HG03175 (cell line): ENCODE measurements at regions not wholly inside any gene's neighbourhood (a gene's known extent, or its start where the extent isn't known, plus 50 kb on each side); places are given as distances from the start of the nearest gene placed in this dataset.
"Not testable (repeated sequence)": the region's sequence is repeated elsewhere in the genome, so short reads cannot be mapped to it uniquely, and the experiment has no call there.

Experiments used
- ATAC-seq: cut with Tn5 transposase; IDR thresholded peaks from one replicate; pipeline ENCODE4 v1.9.1; 2021; ENCODE audit warnings: mild to moderate bottlenecking, moderate library complexity; ENCODE audit not compliant: unreplicated experiment

DNA sequence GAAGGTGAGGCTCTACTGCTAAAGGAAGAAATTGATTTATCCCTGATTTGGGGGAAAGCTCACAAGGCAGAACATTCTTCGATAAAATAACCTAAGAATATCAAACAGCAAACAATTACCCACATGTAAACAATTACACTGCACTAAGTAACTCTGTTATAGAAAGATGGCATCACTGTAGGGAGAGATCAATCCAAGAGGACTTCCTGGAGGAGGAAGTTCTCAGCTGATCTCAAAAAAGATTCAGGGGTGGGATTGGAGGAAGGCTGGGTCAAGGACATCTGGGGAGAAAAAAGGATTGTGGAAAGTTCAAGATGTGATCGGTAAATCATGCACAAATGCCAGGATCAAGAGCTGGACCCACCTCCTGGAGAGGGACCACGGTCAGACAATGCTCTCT is 361.0 kb upstream of the SULF2 start:
- ATAC-seq, result no peak

DNA sequence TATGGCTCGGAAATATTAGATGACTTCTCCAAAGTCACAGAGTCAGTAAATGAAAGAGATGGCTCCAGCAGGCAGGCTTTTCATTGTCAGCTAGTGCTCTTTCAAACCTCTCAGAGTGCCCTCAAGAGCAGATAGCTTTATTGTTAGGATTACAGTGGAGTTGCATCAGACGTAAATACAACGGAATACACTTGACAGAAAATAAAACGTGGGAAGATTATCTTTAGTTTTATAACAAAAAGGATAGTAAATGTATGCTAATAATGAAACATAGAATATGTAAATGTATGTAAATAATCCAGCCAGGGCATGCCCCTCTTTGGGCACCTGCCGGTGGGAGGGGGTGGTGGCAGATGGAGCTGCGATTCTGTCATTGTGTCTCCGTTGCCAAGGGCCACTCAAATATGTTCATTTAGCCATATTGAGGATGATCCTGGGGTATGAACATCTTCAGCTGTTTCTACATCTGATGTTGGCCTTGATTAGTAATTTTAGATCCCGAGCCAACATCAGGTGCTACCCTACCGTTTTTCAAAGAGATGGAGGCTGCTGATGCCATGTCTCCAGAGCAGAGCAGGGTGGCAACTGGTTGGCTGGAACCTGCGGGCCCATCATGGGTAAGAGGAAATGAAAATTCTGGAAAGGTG is 358.3 kb upstream of the SULF2 start:
- ATAC-seq, result no peak

DNA sequence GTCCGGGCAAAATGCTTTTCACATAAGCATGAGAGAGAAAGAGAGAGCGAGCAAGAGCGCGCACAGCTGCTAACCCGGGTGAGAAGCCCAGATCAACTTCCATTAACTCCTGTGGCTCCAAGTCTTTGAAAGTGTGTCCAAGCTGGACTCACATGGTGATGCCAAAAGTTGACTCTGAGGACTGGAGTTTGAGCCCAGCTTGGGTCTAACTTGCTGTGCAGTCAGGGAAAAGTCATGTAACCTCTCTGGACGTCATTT is 357.2 kb upstream of the SULF2 start:
- ATAC-seq, result no peak

DNA sequence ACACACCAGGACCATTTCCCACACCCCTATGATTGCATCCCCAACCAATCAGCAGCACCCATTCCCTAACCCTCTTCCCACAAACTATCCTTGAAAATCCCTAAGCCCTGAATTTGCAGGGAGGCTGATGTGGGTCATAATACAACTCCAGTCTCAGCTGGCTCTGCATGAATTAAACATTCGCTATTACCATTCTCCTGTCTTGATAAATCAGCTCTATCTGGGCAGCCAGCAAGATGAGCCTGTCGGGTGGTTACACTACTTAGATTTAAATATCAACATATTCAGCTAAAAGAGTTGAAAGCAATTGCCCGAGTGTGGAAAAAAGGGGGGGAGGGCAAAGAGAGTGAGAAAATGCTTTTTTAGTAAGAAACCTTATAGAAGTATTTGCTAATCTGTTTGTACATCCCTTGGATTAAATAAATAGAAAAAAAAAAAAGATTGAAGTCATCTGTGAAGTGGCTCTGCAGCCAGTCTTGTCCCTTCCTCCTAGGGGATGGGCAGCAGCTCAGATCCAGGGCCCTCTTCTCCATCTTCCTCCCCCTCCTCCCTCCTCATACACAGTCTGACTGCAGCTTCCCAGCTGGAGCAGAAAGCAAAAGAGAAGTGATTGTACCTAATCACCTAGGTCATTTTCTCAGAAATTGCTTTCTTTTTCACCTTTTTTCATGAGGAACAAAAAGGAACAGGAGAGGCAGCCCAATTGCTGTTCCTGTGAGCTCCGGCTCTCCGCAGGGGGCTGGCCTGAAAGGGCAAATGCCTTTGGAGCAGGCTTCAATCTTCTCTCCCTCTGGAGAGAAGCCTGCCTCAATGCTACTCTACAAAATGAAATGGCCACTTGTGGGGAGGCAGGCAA is 356.6 kb upstream of the SULF2 start:
- no peak for ATAC-seq

DNA sequence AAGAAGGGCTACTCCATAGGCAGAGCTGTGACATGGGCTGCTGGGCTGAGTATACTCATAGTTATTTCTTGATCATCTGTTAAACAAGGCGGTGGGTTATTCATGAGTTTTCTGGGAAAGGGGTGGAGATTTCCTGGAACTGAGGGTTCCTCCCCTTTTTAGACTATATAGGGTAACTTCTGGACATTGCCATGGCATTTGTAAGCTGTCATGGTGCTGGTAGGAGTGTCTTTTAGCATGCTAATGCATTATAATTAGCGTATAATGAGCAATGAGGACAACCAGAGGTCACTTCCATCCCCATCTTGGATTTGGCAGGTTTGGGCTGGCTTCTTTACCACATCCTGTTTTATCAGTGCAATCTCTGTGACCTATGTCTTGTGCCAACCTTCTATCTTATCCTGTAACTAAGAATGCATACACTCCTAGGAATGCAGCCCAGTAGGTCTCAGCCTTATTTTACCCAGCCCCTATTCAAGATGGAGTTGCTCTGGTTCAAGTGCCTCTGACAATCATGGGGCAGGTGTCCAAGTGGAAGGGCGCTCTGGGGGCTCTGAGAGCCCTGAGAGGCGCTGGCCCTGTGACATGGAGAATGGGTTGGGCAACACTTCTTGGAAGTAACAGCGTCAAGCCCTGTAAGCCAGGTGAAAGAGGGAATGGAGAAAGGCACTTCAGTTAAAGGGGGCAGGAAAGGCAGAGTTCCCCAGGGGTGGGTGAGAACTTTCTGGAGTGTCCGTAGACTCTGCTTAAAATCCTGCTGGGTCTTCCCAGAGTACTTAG is 354.2 kb upstream of the SULF2 start:
- no peak for ATAC-seq

DNA sequence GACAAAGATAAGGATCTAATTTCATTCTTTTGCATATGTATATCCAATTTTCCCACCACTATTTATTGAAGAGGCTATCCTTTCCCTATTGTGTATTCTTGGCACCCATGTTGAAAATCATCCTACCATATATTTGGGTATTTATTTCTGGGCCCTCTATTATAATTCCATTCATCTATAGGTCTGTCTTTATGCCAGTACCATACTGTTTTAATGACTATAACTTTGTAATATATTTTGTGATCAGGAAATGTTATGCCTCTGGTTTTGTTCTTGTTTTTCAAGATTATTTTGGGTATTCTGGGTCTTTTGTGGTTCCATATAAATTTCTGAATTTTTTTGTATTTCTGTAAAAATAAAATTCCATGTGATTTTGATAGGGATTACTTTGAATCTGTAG is 347.6 kb upstream of the SULF2 start:
- ATAC-seq, result no peak

DNA sequence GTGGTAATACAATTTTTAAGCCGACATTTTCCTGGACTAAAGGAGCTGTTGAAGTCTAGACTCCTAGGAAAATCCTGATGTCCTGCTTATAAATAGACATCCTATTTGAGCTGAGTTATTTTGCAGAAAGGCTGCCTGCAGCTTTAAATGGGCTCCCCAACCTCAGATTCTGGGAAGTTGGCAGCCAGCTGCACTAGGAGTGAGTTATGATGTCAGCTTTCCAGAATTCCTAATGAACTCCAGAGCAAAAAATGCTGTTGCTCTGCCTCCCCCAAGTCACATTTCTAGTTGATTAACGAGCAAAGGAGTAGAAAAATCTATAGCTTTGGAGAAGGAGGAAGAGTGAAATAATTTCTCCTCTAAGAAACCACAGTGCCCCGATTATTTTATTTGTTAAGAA is 346.3 kb upstream of the SULF2 start:
- no peak for ATAC-seq

DNA sequence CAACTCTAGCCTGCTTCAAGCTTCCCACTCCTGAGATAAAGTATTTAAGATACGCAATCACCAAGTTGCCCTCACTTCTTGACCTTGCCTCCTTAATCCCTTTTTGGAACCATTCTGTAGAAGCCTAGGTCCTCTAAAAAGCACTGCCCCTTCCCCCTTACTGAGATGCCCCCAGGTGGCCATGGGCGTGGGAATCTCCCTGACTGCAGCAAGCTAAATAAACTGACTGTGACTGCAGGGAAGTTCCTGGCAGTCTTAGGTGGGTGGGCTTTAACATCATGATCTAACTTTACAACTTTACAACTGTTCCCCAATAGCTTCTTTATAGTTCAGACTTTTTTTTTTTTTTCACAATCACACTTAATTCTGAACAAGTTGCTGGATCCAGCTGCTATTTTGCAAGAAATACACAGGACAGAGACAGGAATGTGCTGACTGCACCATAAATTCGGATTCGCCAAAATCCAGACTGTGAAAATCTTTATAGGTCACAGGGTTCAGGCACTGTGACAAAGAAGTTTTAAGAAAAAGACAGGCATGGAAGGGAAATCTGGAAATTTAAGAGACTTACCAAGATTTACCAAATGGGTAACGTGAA is 344.2 kb upstream of the SULF2 start:
- ATAC-seq, result no peak

DNA sequence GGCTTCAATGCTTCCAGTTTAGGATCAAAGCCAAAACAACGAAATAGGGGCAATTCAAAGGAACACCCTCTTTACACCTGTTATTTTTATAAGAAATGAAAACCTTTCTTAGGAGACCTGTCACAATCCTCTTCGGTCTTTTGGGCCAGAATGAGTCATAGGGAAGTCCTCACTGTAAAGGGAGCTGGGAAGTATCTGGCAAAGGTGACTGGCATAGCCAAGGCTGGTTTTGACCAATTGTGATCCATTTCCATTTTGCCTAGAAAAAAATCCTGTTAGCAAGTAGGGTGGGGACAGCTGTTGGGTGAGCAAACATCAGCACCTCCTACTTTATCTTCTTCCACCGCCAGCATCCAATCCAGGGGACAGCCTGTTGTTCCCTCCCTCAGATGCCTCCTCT is 343.2 kb upstream of the SULF2 start:
- ATAC-seq, result no peak

DNA sequence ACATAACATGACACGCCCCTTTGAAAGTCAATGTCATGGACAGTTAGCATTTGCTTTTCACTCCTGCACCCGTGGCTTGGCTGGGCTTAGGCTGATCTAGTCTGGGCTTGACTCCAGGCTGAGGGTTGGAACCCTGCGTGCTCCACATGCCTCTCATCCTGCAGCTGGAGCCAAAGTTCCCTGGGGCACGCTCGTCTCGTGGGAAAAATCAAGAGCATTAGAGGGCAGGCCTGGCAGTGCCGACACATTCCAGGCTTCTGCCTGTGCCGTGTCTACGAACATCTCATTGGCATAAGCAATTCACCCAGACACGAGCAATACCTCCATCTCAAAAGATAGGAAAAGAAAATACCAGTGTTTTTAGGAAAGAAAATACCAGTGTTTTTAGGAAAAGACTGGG is 342.7 kb upstream of the SULF2 start:
- not testable (repeated sequence) for ATAC-seq

DNA sequence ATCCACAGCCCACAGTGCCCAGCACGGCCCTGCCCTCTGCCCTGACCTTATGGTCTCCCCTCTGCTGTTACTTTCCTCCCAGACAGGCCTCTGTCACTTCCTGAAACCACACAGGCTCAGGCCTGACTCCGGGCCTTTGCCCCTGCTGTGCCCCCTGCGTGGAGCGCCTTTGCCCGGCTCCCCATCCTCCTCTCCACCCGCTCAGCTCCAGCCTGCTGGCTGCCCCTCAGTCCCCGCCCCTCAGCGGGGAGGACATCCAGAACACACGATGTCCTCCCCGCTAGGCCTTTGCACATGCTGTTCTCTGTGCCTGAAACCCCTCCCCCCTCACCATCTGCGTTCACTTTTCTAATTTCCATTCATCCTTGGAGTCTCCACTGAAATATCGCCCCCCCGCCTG is 341.9 kb upstream of the SULF2 start:
- ATAC-seq, result not testable (repeated sequence)

DNA sequence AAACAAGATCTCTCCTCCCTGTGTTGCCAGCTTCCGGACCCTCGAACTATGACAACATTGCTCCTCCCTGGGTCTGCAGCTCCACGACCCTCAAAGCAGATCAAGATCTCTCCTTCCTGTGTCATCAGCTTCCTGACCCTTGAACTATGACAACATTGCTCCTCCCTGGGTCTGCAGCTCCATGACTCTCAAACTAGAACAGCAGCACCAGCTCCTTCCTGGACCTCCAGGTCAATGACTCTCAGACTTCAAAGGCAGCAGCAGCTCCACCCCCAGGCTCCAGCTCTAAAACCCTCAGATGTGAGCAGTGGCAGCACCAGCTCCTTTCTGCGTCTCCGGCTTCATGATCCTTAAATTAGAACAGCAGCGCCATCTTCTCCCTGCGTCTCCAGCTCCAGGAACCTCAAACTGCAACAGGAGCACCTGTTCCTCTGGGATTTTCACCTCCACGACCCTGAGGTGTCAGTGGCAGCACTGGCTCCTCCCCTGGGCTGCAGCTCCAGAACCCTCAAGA is 341.0 kb upstream of the SULF2 start:
- no peak for ATAC-seq

DNA sequence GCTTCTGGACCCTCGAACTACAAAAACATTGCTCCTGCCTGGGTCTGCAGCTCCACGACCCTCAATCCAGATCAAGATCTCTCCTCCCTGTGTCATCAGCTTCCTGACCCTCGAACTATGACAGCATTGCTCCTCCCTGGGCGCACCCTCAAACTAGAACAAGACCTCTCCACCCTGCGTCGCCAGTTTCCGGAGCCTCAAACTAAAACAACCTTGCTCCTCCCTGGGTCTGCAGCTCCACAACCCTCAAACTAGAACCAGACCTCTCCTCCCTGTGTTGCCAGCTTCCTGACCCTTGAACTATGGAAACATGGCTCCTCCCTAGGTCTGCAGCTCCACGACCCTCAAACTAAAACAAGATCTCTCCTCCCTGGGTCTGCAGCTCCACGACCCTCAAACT is 339.7 kb upstream of the SULF2 start:
- no peak for ATAC-seq

DNA sequence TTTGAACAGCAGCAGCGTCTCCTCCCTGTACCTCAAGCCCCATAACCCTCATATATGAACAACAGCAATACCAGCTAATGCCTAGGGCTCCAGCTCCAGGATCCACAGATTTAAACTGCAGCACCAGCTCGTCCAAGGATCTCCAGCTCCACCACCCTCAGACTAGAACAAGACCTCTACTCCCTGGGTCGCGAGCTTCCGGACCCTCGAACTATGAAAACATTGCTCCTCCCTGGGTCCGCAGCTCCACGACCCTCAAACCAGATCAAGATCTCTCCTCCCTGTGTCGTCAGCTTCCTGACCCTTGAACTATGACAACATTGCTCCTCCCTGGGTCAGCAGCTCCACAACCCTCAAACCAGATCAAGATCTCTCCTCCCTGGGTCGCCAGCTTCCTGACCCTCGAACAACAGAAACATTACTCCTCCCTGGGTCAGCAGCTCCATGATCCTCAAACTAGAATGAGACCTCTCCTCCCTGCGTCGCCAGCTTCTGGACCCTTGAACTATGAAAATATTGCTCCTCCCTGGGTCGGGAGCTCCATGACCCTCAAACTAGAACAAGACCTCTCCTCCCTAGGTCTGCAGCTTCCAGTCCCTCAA is 339.0 kb upstream of the SULF2 start:
- no peak for ATAC-seq

DNA sequence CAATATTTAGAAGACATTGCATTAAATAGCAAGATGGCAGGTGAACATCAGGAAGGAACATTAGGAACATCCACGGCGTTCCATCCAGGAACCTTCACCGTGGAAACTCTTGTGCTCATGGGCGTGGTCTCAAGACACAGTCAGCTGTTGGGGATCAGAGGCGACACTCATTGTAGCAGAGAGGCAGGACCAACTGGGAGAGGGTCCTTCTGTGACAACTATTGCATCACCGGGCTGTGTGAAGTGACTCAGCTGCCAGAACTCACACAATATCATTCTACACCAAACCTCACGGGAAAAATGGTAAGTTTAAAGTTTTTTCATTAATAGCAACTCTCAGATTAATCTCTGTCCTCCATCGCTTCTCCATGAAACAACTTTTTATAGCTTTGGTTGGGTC is 334.8 kb upstream of the SULF2 start:
- ATAC-seq, result no peak

DNA sequence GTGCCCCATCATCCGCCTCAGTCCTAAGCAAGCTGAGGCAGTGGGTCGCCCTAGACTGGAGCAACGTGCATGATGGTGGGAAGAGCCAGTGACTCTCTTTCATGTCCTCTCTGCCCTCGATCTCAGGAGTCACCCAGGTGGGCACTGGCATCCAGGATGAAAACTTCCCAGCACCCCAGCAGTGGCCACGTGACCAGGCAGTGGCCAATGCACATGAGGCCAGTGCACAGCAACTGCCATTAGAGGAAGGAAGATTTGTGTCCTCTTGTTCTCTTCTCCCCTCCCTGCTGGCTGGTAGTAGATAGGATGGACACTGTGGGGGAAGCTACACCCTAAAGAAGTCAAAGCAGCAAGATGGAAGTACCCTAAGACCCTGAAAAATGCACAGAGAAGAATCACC is 334.1 kb upstream of the SULF2 start:
- ATAC-seq, result not testable (repeated sequence)

DNA sequence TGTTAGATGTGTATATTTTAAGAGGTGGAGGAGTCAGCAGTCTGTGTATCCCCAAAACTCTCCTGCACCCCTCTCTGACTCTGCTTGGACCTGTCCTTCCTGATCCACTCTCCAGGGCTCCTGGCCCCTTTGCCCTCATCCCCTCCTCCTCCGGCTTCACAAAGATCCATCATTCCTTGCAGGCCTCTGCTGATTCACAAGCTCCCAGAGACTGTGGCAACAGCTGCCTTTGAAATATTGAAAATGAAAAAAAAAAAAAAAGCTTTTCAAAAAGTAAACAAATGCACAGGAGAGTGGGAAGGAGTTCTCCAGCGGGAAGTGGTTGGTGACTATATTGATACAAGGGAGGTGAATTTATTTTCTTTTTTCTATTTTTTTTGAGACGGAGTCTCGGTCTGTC is 330.2 kb upstream of the SULF2 start:
- no peak for ATAC-seq

DNA sequence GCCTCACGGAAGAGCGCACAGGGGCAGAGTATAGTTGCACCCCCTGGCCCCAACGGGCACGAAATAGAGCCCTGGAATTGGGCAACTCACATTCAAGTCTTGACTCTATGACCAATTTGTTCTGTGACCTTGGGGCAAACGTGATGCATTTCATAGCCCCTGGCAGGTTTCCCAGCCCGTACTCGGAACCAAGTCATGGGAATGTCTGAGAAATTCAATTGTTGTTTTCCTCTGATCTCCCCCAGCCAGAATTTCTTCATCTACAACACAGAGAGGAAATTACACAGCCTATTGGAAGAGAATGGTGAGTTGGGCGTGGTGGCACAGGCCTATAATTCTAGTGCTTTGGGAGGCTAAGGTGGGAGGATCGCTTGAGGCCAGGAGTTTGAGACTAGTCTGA is 322.3 kb upstream of the SULF2 start:
- ATAC-seq, result no peak

DNA sequence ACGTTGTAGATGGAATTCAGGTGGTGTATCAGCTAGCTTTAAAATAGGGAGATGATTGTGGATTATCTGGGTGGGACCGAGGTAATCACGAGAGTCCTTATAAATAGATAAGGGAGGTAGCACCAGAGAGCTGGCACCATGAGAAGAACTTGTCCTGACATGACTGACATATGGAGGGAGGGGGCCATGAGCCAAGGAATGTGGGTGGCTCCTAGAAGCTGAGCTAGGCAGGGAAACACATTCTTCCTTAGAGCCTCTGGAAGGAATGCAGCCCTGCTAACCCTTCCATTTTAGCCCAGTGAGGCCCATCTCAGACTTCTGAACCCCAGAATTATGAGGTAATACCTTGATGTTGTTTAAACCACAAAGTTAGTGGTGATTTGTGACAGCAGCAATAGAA is 321.1 kb upstream of the SULF2 start:
- no peak for ATAC-seq

DNA sequence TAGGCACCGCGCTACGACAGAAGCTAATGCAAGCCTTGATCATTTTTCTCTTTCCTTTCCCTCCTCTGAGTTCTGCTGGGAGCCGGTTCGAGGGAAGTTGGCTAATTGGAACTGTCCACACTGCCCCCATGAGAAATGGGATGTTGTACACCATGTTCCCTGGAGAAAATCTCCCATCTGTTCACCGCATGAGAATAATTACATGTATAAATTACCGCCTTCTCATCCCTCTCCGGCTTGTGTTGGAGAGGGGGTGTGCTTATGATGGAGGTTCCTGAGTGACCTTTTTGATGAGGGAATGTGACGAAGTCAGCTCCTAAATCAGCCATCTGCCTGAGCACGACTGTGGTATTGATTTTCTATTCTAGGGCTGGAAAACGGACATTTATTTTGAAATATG is 320.2 kb upstream of the SULF2 start:
- ATAC-seq, result no peak
